Left lung (tissue), 4 donors: ENCODE measurements at regions not wholly inside any gene's neighbourhood (a gene's known extent, or its start where the extent isn't known, plus 50 kb on each side); places are given as distances from the start of the nearest gene placed in this dataset.

Experiments used
- ATAC-seq: fragments of 200-7000 bp; cut with Tn5 transposase; one replicate; pipeline ENCODE4 v1.9.1; 2020; ENCODE audit warnings: moderate library complexity
- DNase-seq, 4 donors: peaks; one replicate each; pipeline ENCODE4 v3.0.0-alpha.2; 2013 to 2020
- H3K27ac ChIP-seq, 2 donors: fragments of 200-600 bp; sonication (generic) in 1 of 2; one replicate each; pipeline versions ENCODE4 v1.5.0 to v1.8.0; 2020 to 2021
- H3K27me3 ChIP-seq, 2 donors: fragments of 200-600 bp; sonication (generic) in 1 of 2; one replicate each; pipeline versions ENCODE4 v1.5.0 to v1.8.0; 2020 to 2021
- H3K36me3 ChIP-seq, 2 donors: fragments of 200-600 bp; sonication (generic) in 1 of 2; one replicate each; pipeline versions ENCODE4 v1.5.0 to v1.8.0; 2020 to 2021
- H3K4me1 ChIP-seq, 2 donors: fragments of 200-600 bp; one replicate each; pipeline ENCODE4 v1.8.0; 2021
- H3K4me3 ChIP-seq, 2 donors: fragments of 200-600 bp; sonication (generic) in 1 of 2; one replicate each; pipeline versions ENCODE4 v1.5.0 to v1.8.0; 2020 to 2021; ENCODE audit warnings: mild to moderate bottlenecking in 1 of 2
- H3K9me3 ChIP-seq, 2 donors: fragments of 200-600 bp; sonication (generic) in 1 of 2; one replicate each; pipeline versions ENCODE4 v1.5.0 to v1.8.0; 2020 to 2021
- intact Hi-C, 2 donors: fragments of 100-400 bp; cut with DNase I; formaldehyde crosslinking; loops; one replicate each; pipeline versions ENCODE4 v1.11.2 to v1.14.2; 2022
- TF ChIP-seq, protein P1 (sequence below), 2 donors: fragments of 200-600 bp; sonication (generic) in 1 of 2; IDR thresholded peaks; one replicate each; pipeline versions ENCODE4 v1.5.0 to v1.8.0; 2021; ENCODE audit warnings: antibody characterized with exemption in 2 of 2
- donor health status: DM: no; HTN: yes; CAD: no.
- donor health status: DM: no; HTN: no; CAD: no.

DNA sequence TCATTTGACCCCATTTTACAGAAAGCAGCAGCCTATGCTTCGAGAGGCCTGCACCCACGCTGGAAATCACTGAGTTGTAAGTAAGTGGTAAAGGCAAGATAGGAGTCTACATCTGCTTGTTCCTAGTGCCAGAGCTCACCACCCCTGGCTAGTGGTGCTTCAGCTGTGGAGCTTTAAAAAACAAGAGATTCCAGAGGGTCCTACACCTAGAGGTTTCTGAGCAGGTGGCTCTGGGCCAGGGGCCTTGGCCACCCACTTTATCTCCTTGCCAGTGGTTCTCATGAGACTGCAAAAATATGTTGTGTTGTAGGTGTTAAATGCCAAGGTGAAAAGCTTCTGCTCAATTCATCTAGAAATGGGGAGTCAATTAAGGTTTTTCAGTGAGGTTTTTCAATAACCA, 60.0 kb upstream of the SERTAD2 start:
- Histone ChIP-seq H3K4me1 (peaks cover 0 to 8% of the 10 kb centered on the region in 2 donors), H3K4me3 (no peak overlapping the region), H3K9me3 (no peaks in the 10 kb centered on the region), H3K27me3 (no peaks in the 10 kb centered on the region), H3K27ac (no peak overlapping the region), H3K36me3 (no peaks in the 10 kb centered on the region)
- DNase-seq (no peak), ATAC-seq (no peak)
- TF ChIP-seq, protein P1, sequence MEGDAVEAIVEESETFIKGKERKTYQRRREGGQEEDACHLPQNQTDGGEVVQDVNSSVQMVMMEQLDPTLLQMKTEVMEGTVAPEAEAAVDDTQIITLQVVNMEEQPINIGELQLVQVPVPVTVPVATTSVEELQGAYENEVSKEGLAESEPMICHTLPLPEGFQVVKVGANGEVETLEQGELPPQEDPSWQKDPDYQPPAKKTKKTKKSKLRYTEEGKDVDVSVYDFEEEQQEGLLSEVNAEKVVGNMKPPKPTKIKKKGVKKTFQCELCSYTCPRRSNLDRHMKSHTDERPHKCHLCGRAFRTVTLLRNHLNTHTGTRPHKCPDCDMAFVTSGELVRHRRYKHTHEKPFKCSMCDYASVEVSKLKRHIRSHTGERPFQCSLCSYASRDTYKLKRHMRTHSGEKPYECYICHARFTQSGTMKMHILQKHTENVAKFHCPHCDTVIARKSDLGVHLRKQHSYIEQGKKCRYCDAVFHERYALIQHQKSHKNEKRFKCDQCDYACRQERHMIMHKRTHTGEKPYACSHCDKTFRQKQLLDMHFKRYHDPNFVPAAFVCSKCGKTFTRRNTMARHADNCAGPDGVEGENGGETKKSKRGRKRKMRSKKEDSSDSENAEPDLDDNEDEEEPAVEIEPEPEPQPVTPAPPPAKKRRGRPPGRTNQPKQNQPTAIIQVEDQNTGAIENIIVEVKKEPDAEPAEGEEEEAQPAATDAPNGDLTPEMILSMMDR (IDR thresholded peaks at IDR 0.05) = no peak
- intact Hi-C loops = no loop called here

DNA sequence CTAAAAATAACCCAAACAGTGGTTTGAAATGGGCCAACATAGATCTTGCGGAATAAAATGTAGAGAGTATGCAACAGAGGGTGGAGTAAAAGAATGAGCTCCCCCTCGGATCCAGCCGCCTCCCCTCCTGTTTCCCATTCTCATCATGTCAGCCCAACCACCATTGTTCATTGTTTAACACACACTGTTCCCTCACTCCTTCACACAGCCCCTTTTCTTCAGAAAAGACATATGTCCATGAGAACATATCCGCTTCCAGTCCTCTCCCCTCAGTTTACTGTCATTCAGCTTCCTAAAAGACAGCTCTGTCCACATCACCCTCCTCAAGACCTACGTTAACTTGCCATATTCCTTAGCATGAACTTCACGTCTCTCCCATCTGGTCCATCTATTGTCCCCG, 62.9 kb upstream of the SERTAD2 start:
- no peaks in the 10 kb centered on the region for H3K27me3 ChIP-seq
- no peaks in the 10 kb centered on the region for H3K9me3 ChIP-seq
- intact Hi-C loops = no loop called here
- H3K4me3 ChIP-seq = no peak overlapping the region
- no peak for ATAC-seq
- TF ChIP-seq, protein P1 (IDR thresholded peaks at IDR 0.05) = no peak
- no peaks in the 10 kb centered on the region for H3K36me3 ChIP-seq
- no peak for DNase-seq
- no peak overlapping the region for H3K27ac ChIP-seq
- H3K4me1 ChIP-seq = peaks cover 0 to 8% of the 10 kb centered on the region in 2 donors

DNA sequence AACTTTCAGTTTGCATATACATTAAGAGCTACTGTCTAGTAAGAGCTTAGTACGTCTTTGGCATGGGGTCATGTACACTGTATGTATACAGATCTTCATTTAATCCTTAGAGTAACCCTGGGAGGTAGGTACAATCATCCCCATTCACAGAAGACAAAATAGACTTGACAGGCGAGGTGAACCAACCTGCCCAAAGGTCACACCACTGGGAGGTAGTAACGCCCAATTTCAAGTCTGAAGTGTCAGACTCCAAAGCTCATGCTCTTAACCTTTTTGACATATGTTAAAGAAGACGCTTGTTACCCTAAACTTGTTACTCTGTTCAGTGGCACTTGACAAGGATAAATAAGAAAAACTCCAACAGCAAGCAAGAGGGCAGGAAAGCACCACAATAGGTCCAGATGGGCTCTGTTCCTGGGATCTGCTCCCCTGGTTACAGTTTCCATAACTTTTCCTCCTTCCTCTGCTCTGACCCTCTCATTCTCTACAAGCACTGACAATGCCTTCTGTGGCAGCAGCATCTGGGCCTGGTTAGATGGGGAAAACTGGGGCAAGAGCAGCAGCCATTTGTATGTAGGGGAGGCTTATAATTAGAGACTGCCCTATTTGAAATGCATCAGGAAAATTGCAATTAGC, 64.7 kb upstream of the SERTAD2 start:
- no peak overlapping the region for H3K27ac ChIP-seq
- H3K4me1 ChIP-seq = peaks cover 0 to 7% of the 10 kb centered on the region in 2 donors
- H3K27me3 ChIP-seq = no peaks in the 10 kb centered on the region
- TF ChIP-seq, protein P1 (IDR thresholded peaks at IDR 0.05) = no peak
- no peaks in the 10 kb centered on the region for H3K36me3 ChIP-seq
- DNase-seq = no peak
- no peak for ATAC-seq
- no peak overlapping the region for H3K4me3 ChIP-seq
- intact Hi-C loops = no loop called here
- H3K9me3 ChIP-seq = no peaks in the 10 kb centered on the region

DNA sequence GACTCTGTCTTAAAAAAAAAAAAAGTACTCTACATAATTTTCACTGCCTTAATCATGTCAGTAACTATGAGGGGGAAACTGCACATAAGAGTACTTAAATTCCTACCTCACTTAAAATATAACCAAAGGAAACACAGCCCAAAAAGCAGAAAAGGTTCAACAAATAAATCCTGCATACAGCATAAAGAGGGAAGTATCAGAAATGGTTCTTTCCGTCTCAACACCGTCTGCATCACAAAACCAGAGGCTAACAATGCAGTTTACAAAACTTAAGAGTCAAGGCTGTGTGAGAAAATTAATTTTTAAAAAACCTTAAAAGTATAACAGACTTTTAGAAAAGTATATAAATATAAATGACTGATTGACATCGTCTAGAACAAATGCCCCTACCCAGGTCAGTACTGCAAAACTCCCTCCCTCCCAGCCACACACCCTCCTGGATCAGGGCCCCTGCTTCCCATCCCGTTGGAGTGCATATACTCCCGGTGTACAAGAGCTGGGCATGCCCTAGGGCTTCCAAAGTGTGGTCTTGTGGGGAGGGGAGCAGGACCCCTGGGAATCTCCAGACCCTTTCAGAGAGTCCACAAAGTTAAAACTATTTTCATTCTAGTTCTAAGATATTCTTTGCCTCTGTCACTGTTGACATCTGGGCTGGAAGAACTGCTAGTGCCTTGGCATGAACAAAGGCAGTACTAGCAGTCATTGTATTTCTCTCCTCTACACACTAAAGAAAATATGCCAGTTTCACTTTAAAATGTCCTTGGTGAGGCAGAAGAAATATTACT, 67.0 kb upstream of the SERTAD2 start:
- no peak for DNase-seq
- no peaks in the 10 kb centered on the region for H3K27me3 ChIP-seq
- peaks cover 0 to 7% of the 10 kb centered on the region in 2 donors for H3K4me1 ChIP-seq
- no peaks in the 10 kb centered on the region for H3K36me3 ChIP-seq
- intact Hi-C loops = no loop called here
- TF ChIP-seq, protein P1 (IDR thresholded peaks at IDR 0.05) = no peak
- H3K9me3 ChIP-seq = no peaks in the 10 kb centered on the region
- no peak overlapping the region for H3K4me3 ChIP-seq
- H3K27ac ChIP-seq = no peak overlapping the region
- ATAC-seq = peak; percentile 67

DNA sequence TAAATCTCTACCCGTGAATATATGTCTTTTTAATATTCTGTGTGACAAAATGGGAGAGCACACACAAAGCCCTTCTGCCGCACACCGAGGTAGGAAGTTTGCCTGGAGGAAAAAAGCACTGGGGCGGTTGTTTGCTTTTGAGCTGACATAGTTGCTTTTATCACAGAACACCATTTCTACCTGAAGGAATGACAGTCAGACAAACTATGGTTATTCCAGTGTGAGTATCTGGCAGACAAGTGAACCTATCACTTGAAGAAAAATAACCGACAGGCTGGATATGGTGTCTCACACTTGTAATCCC, 67.6 kb upstream of the SERTAD2 start:
- H3K27me3 ChIP-seq = no peaks in the 10 kb centered on the region
- no peak for ATAC-seq
- DNase-seq = no peak
- H3K4me1 ChIP-seq = peaks cover 0 to 9% of the 10 kb centered on the region in 2 donors
- H3K4me3 ChIP-seq = no peak overlapping the region
- H3K9me3 ChIP-seq = no peaks in the 10 kb centered on the region
- intact Hi-C loops = no loop called here
- no peaks in the 10 kb centered on the region for H3K36me3 ChIP-seq
- H3K27ac ChIP-seq = no peak overlapping the region
- TF ChIP-seq, protein P1 (IDR thresholded peaks at IDR 0.05) = no peak
